ENCODE measurements at regions not wholly inside any gene's neighbourhood (a gene's known extent, or its start where the extent isn't known, plus 50 kb on each side); places are given as distances from the start of the nearest gene placed in this dataset.
A peak's percentile ranks its signal among the peaks of the same experiment; 100 is the strongest.
"Not testable (repeated sequence)": the region's sequence is repeated elsewhere in the genome, so short reads cannot be mapped to it uniquely, and the experiment has no call there.

DNA sequence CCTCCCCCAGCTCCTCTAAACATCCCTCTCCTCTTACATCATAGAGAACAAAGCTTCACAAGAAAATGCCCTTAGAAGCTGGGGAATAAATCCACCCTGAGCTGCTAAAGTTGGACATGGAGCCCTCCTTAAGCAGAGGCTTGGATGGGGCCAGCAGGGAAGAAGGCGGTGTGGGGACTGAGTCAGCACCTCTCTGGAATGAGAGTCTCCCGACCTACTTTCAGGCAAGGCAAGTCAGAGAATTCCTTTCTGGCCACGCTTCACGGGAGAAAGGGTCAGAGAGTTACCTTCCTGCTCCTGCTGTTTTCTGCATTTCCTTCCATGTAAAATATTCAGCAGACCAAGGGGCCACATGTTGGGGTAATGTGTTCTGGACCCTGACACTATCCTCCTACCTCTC lies 113.3 kb upstream of the PRB2 start:
- FAIRE-seq: peak; percentile 83
- TF ChIP-seq POLR2A (IDR thresholded peaks at IDR 0.05; ENCODE audit: low read depth, low read length): no peak
- DNase-seq (ENCODE audit: insufficient read length, low spot score): peak; percentile 69

GRCh38 chr12:11509326-11509725 lies 114.0 kb upstream of the PRB2 start:
- FAIRE-seq: no peak
- no peak for TF ChIP-seq POLR2A (IDR thresholded peaks at IDR 0.05; ENCODE audit: low read depth, low read length)
- DNase-seq (ENCODE audit: insufficient read length, low spot score): no peak

- no peak for DNase-seq (ENCODE audit: insufficient read length, low spot score)
- TF ChIP-seq POLR2A (IDR thresholded peaks at IDR 0.05; ENCODE audit: low read depth, low read length): no peak
- peak; percentile 72 for FAIRE-seq
These were observed 115.3 kb upstream of the PRB2 start for GRCh38 chr12:11510671-11511070.

DNA sequence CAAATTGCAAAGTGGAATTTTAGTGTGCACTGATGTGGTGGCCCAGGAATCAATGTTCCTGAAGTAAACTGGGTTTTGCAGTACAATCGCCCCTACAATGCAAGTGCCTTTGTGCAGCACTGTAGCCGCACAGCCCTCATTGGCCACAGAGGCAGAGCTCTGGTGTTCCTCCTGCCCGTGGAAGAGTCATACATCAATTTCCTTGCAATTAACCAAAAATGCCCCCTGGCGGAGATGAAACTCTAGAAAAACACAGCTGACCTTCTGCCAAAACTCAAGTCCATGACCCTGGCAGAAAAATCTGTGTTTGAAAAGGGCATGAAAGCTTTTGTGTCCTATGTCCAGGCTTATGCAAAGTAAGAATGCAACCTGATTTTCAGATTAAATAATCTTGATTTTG lies 117.9 kb upstream of the PRB2 start:
- TF ChIP-seq POLR2A (IDR thresholded peaks at IDR 0.05; ENCODE audit: low read depth, low read length): no peak
- FAIRE-seq (no peak), DNase-seq (ENCODE audit: insufficient read length, low spot score) (no peak)

DNA sequence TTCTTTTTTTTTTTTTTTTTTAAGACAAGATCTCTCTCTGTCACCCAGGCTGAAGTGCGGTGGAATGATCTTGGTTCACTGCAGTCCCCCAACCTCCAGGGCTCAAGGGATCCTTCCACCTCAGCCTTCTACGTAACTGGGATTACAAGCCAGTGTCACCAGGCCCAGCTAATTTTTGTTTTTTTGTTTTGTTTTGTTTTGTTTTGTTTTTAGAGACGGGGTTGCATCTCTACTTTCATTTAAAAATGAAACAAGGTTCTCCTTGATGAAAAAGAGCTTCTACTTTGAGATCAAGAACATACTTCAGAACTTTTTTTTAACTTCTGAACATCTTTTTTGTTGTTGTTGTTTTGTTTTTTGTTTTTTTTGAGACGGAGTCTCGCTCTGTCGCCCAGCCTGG lies 121.7 kb upstream of the PRB2 start:
- DNase-seq (ENCODE audit: insufficient read length, low spot score) (no peak), FAIRE-seq (no peak)
- no peak for TF ChIP-seq POLR2A (IDR thresholded peaks at IDR 0.05; ENCODE audit: low read depth, low read length)

- DNase-seq (ENCODE audit: insufficient read length, low spot score) (no peak), FAIRE-seq (no peak)
- TF ChIP-seq POLR2A (IDR thresholded peaks at IDR 0.05; ENCODE audit: low read depth, low read length): no peak
These were observed 125.0 kb upstream of the ETV6 start for GRCh38 chr12:11524446-11524845.

- no peak for FAIRE-seq
- DNase-seq (ENCODE audit: insufficient read length, low spot score): no peak
- no peak for TF ChIP-seq POLR2A (IDR thresholded peaks at IDR 0.05; ENCODE audit: low read depth, low read length)
These were observed 115.4 kb upstream of the ETV6 start for GRCh38 chr12:11534064-11534463.

DNA sequence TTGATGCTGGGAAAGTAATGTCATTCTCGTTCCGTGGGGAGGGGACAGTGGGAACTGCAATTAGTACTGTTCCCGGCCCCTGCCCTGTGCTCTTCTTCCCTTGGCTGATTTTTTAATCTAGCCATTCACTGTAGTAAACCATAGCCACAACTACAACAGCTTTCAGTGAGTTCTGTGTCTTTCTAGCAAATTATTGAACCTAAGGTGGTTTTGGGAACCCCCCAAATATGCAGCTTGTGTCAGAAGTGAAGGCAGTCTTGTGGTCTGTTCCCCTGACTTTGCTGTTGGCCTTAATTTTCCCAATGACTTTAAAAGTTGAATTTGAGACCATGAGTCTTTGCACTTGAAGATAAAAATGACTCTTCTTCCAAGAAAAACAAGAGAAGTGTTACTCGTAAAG lies 114.3 kb upstream of the ETV6 start:
- no peak for DNase-seq (ENCODE audit: insufficient read length, low spot score)
- TF ChIP-seq POLR2A (IDR thresholded peaks at IDR 0.05; ENCODE audit: low read depth, low read length): no peak
- no peak for FAIRE-seq

DNA sequence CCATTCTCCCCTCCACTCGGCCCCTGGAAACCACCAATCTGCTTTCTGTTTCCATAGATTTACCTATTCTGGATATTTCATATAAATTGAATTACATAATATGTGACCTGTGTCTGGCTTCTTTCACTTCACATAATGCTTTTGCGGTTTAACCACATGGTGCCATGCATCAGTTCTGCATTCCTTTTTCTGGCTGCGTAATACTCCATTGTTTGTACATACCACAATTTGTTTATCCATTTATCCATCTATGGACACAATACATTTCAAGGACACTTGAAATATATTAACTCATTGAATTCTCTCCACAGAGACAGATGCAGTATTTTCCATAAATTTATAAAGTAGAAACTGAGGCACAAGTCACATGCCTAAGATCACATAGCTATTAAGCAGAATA lies 110.3 kb upstream of the ETV6 start:
- FAIRE-seq (no peak), DNase-seq (ENCODE audit: insufficient read length, low spot score) (no peak)
- TF ChIP-seq POLR2A (IDR thresholded peaks at IDR 0.05; ENCODE audit: low read depth, low read length): no peak

DNA sequence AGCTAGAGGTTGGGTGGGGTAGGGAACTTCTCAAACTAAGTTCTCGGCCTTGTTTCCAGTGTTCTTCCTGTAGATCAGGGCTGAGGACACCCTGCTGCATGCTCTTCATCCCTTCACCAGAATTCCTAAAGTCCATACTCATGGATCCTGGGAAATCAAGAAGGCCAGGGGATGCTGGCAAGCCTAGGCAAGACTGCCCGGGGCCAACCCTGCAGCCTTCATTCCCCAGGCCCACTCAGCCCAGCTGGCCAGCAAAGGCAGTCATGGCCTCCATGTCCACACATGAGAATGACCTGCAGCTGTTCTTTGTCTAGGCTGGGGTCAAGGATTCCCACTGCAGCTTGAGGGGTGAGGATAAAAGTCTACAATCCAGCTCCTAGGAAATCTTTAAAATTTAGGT lies 109.3 kb upstream of the ETV6 start:
- FAIRE-seq (no peak), DNase-seq (ENCODE audit: insufficient read length, low spot score) (no peak)
- TF ChIP-seq POLR2A (IDR thresholded peaks at IDR 0.05; ENCODE audit: low read depth, low read length): no peak

- TF ChIP-seq POLR2A (IDR thresholded peaks at IDR 0.05; ENCODE audit: low read depth, low read length): no peak
- FAIRE-seq (no peak), DNase-seq (ENCODE audit: insufficient read length, low spot score) (no peak)
These were observed 108.7 kb upstream of the ETV6 start for GRCh38 chr12:11540615-11541310.

DNA sequence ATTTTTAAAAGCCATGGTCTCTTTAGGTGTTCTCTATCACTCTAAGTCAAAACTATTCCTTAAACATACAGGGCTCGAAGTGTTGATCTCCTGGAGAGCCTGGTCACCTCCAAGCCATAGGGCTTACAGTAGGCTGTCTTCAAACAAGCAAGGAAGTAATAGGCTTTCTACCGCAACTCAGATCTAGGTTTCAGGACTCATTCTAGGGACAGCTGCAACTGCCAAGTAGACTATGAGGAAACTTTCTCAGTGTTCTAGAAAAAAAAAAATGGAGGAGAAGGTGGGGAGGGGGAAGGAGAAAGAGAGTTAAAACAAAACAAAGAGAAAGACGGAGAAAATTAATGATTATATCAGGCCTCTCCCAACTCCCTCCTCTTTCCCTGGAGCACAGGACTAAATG lies 106.9 kb upstream of the ETV6 start:
- TF ChIP-seq POLR2A (IDR thresholded peaks at IDR 0.05; ENCODE audit: low read depth, low read length): no peak
- FAIRE-seq (no peak), DNase-seq (ENCODE audit: insufficient read length, low spot score) (no peak)

DNA sequence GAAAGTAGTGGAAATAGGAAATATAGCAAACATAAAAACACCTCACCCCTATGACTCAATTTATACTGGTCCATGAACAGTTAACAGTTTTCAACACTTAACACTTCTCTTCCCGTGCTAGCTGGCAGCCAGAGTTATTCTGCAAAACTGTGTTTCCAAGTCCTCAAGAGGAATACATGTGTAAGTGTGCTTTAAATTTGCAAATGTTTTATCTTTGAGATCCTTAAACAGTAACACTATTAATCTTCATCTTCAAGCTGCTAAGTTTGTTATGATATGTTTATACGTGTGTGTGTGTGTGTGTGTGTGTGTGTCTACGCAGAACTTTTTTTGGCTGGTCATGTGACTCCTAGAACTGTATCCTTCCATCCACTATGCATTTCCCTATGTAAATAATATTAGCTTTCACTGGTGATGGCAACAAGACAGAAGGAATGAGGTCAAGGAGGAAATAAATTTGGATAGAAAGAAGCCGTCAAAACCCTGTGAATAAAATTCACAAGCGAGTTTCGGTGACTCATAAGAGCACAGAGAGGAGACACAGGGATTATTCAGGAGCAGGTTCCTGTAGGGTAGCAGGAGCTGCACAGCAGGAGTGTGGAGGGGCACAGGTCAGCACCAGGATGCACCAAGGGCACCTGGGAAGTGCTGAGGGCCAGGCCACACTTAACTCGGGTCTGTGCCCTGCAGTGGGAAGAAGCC lies 105.9 kb upstream of the ETV6 start:
- peak; percentile 33 for DNase-seq (ENCODE audit: insufficient read length, low spot score)
- no peak for FAIRE-seq
- no peak for TF ChIP-seq POLR2A (IDR thresholded peaks at IDR 0.05; ENCODE audit: low read depth, low read length)

GRCh38 chr12:11545484-11546330 lies 103.8 kb upstream of the ETV6 start:
- no peak for FAIRE-seq
- TF ChIP-seq POLR2A (IDR thresholded peaks at IDR 0.05; ENCODE audit: low read depth, low read length): no peak
- DNase-seq (ENCODE audit: insufficient read length, low spot score): no peak

- not testable (repeated sequence) for FAIRE-seq; DNase-seq (ENCODE audit: insufficient read length, low spot score)
These were observed 102.7 kb upstream of the ETV6 start for GRCh38 chr12:11546582-11547270.

- not testable (repeated sequence) for FAIRE-seq; DNase-seq (ENCODE audit: insufficient read length, low spot score)
These were observed 102.2 kb upstream of the ETV6 start for GRCh38 chr12:11547271-11547646.
